CD4-positive, alpha-beta T cell (primary cell): ENCODE measurements at regions not wholly inside any gene's neighbourhood (a gene's known extent, or its start where the extent isn't known, plus 50 kb on each side); places are given as distances from the start of the nearest gene placed in this dataset.
A peak's percentile ranks its signal among the peaks of the same experiment; 100 is the strongest.
"Not testable (repeated sequence)": the region's sequence is repeated elsewhere in the genome, so short reads cannot be mapped to it uniquely, and the experiment has no call there.

Experiments
- ATAC-seq: fragments of 200-7000 bp; cut with Tn5 transposase; one replicate; pipeline ENCODE4 v1.10.0; 2022; ENCODE audit warnings: mild to moderate bottlenecking; ENCODE audit not compliant: poor library complexity
- CTCF ChIA-PET: fragments of 350-600 bp; sonication (Branson Sonifier 250); formaldehyde crosslinking; loops from one replicate; lab custom pipeline; 2021; ENCODE audit warnings: antibody characterized with exemption, inconsistent platforms; lab: Charles Lee
- POLR2A ChIA-PET: fragments of 350-600 bp; sonication (Branson Sonifier 250); formaldehyde crosslinking; loops from one replicate; lab custom pipeline; 2021; ENCODE audit warnings: antibody characterized with exemption, inconsistent platforms; lab: Charles Lee
- DNase-seq, 14 experiments: peaks; one replicate each; pipeline ENCODE4 v3.0.0-alpha.2; 2013 to 2020; ENCODE audit warnings: mixed read lengths in 2 of 14
- H3K27ac ChIP-seq, 2 donors: one replicate each; pipeline versions ENCODE4 v1.5.1 to v1.7.0; 2013; ENCODE audit warnings: low read length in 2 of 2, low read depth in 1 of 2, mild to moderate bottlenecking in 1 of 2
- H3K27me3 ChIP-seq, 2 experiments: 1 replicate in 1 of 2; 2 replicates in 1 of 2; pipeline versions ENCODE4 v1.6.1 to v1.7.0; 2013; ENCODE audit warnings: low read length in 2 of 2, control low read depth in 1 of 2, mild to moderate bottlenecking in 1 of 2, moderate library complexity in 1 of 2; ENCODE audit not compliant: insufficient read depth in 2 of 2, control insufficient read depth in 1 of 2
- H3K36me3 ChIP-seq: one replicate; pipeline ENCODE4 v1.6.1; 2013; ENCODE audit warnings: low read length, control low read depth; ENCODE audit not compliant: insufficient read depth
- H3K4me1 ChIP-seq: one replicate; pipeline ENCODE4 v1.6.1; 2013; ENCODE audit warnings: low read length, control low read depth; ENCODE audit not compliant: insufficient read depth
- H3K4me3 ChIP-seq: one replicate; pipeline ENCODE4 v1.5.1; 2013; ENCODE audit warnings: mild to moderate bottlenecking, low read length, moderate library complexity
- H3K9me3 ChIP-seq, 2 experiments: 1 replicate in 1 of 2; 2 replicates in 1 of 2; pipeline versions ENCODE4 v1.6.1 to v1.7.0; 2013; ENCODE audit warnings: low read length in 2 of 2, mild to moderate bottlenecking in 2 of 2, control low read depth in 1 of 2, moderate library complexity in 1 of 2; ENCODE audit not compliant: control insufficient read depth in 1 of 2, insufficient read depth in 1 of 2
- H3K27ac Mint-ChIP-seq: one replicate; pipeline ENCODE4 v1.8.0; 2020; ENCODE audit warnings: mixed read lengths
- H3K27me3 Mint-ChIP-seq: one replicate; pipeline ENCODE4 v1.8.0; 2021; ENCODE audit warnings: mixed read lengths
- H3K36me3 Mint-ChIP-seq: one replicate; pipeline ENCODE4 v1.8.0; 2021; ENCODE audit warnings: low read depth, mixed read lengths
- H3K4me1 Mint-ChIP-seq: one replicate; pipeline ENCODE4 v1.8.0; 2021; ENCODE audit warnings: low read depth, mixed read lengths
- H3K4me3 Mint-ChIP-seq: one replicate; pipeline ENCODE4 v1.8.0; 2020; ENCODE audit warnings: mild to moderate bottlenecking, mixed read lengths
- H3K9me3 Mint-ChIP-seq: one replicate; pipeline ENCODE4 v1.8.0; 2020; ENCODE audit warnings: mixed read lengths
- intact Hi-C, 2 experiments: fragments of 100-400 bp; cut with DNase I in 1 of 2; cut with micrococcal nuclease in 1 of 2; formaldehyde crosslinking; loops; one replicate each; pipeline versions ENCODE4 v1.15.1 to v1.9.0; 2023 to 2025; cut with DNase I, micrococcal nuclease
- TF ChIP-seq, protein P1 (sequence below): fragments of 200-600 bp; IDR thresholded peaks from one replicate; pipeline ENCODE4 v1.8.0; 2022; ENCODE audit warnings: antibody characterized with exemption, mild to moderate bottlenecking

- no peaks in the 10 kb centered on the region for H3K36me3 Mint-ChIP-seq
These were observed 83.4 kb downstream of the MRPL57 start for GRCh38 chr13:21259571-21260455.

GRCh38 chr13:21260561-21261290, 84.3 kb downstream of the MRPL57 start:
- POLR2A ChIA-PET, H3K4me1 ChIP-seq, DNase-seq, H3K27ac ChIP-seq, H3K9me3 Mint-ChIP-seq, H3K27me3 Mint-ChIP-seq, H3K27me3 ChIP-seq, CTCF ChIA-PET, H3K4me3 Mint-ChIP-seq, ATAC-seq, H3K36me3 Mint-ChIP-seq, H3K4me3 ChIP-seq, H3K4me1 Mint-ChIP-seq, intact Hi-C loops, H3K36me3 ChIP-seq, H3K27ac Mint-ChIP-seq: not testable (repeated sequence)
- peaks cover 0 to 17% of the 10 kb centered on the region in 2 experiments for H3K9me3 ChIP-seq

More at GRCh38 chr13:21259571-21260455, 83.4 kb downstream of the MRPL57 start:
- H3K4me3 ChIP-seq, result no peak overlapping the region
- peaks cover 3% of the 10 kb centered on the region for H3K4me1 ChIP-seq
- ChIA-PET CTCF (no interaction called here), POLR2A (no interaction called here)
- intact Hi-C loops, result no loop called here
- H3K27me3 Mint-ChIP-seq, result no peaks in the 10 kb centered on the region
- TF ChIP-seq, protein P1, sequence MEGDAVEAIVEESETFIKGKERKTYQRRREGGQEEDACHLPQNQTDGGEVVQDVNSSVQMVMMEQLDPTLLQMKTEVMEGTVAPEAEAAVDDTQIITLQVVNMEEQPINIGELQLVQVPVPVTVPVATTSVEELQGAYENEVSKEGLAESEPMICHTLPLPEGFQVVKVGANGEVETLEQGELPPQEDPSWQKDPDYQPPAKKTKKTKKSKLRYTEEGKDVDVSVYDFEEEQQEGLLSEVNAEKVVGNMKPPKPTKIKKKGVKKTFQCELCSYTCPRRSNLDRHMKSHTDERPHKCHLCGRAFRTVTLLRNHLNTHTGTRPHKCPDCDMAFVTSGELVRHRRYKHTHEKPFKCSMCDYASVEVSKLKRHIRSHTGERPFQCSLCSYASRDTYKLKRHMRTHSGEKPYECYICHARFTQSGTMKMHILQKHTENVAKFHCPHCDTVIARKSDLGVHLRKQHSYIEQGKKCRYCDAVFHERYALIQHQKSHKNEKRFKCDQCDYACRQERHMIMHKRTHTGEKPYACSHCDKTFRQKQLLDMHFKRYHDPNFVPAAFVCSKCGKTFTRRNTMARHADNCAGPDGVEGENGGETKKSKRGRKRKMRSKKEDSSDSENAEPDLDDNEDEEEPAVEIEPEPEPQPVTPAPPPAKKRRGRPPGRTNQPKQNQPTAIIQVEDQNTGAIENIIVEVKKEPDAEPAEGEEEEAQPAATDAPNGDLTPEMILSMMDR, result no peak
- peaks cover 8% of the 10 kb centered on the region for H3K4me1 Mint-ChIP-seq
- no peak overlapping the region for H3K27ac ChIP-seq
- ATAC-seq (no peak), DNase-seq (peak in 1 of 14 experiments; percentile 16)
- peaks cover 0 to 17% of the 10 kb centered on the region in 2 experiments for H3K9me3 ChIP-seq
- no peaks in the 10 kb centered on the region for H3K9me3 Mint-ChIP-seq
- H3K36me3 ChIP-seq, result no peaks in the 10 kb centered on the region
- H3K27ac Mint-ChIP-seq, result no peak overlapping the region
- H3K4me3 Mint-ChIP-seq, result no peak overlapping the region
- H3K27me3 ChIP-seq, result no peaks in the 10 kb centered on the region

- ATAC-seq, H3K4me3 ChIP-seq, CTCF ChIA-PET, H3K4me3 Mint-ChIP-seq, H3K36me3 ChIP-seq, DNase-seq, H3K9me3 Mint-ChIP-seq, POLR2A ChIA-PET, H3K27me3 Mint-ChIP-seq, H3K4me1 ChIP-seq, H3K36me3 Mint-ChIP-seq, H3K27ac Mint-ChIP-seq, H3K4me1 Mint-ChIP-seq, H3K27ac ChIP-seq, intact Hi-C loops, H3K27me3 ChIP-seq: not testable (repeated sequence)
- peaks cover 0 to 17% of the 10 kb centered on the region in 2 experiments for H3K9me3 ChIP-seq
These were observed 85.2 kb downstream of the MRPL57 start for GRCh38 chr13:21261487-21262216.

- H3K4me1 Mint-ChIP-seq, H3K27ac ChIP-seq, H3K27me3 Mint-ChIP-seq, CTCF ChIA-PET, H3K27ac Mint-ChIP-seq, H3K4me3 ChIP-seq, H3K36me3 Mint-ChIP-seq, H3K4me1 ChIP-seq, H3K9me3 Mint-ChIP-seq, H3K4me3 Mint-ChIP-seq, POLR2A ChIA-PET, H3K27me3 ChIP-seq, intact Hi-C loops, DNase-seq, ATAC-seq, H3K36me3 ChIP-seq: not testable (repeated sequence)
- peaks cover 0 to 17% of the 10 kb centered on the region in 2 experiments for H3K9me3 ChIP-seq
These were observed 87.5 kb downstream of the MRPL57 start for GRCh38 chr13:21263909-21264308.
